PC-3 (cell line): ENCODE measurements at regions not wholly inside any gene's neighbourhood (a gene's known extent, or its start where the extent isn't known, plus 50 kb on each side); places are given as distances from the start of the nearest gene placed in this dataset.

Source experiments
- EZH2 ChIP-seq: fragments of 300-600 bp; sonication (generic); IDR thresholded peaks from one replicate; pipeline ENCODE4 v1.6.1; 2017; ENCODE audit warnings: antibody characterized with exemption, mild to moderate bottlenecking, low read length; ENCODE audit not compliant: unreplicated experiment
- TF ChIP-seq, protein P1 (sequence below): fragments of 300-600 bp; sonication (generic); conservative IDR thresholded peaks from 2 replicates; pipeline ENCODE4 v1.5.1; 2017; ENCODE audit warnings: antibody characterized with exemption, low read depth, mild to moderate bottlenecking, low read length

GRCh38 chr5:17361331-17361730 lies 136.7 kb upstream of the TAF11L2 start:
- TF ChIP-seq, protein P1, sequence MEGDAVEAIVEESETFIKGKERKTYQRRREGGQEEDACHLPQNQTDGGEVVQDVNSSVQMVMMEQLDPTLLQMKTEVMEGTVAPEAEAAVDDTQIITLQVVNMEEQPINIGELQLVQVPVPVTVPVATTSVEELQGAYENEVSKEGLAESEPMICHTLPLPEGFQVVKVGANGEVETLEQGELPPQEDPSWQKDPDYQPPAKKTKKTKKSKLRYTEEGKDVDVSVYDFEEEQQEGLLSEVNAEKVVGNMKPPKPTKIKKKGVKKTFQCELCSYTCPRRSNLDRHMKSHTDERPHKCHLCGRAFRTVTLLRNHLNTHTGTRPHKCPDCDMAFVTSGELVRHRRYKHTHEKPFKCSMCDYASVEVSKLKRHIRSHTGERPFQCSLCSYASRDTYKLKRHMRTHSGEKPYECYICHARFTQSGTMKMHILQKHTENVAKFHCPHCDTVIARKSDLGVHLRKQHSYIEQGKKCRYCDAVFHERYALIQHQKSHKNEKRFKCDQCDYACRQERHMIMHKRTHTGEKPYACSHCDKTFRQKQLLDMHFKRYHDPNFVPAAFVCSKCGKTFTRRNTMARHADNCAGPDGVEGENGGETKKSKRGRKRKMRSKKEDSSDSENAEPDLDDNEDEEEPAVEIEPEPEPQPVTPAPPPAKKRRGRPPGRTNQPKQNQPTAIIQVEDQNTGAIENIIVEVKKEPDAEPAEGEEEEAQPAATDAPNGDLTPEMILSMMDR: no peak
- no peak for TF ChIP-seq EZH2
